Kidney (tissue), 13 donors: ENCODE measurements at regions not wholly inside any gene's neighbourhood (a gene's known extent, or its start where the extent isn't known, plus 50 kb on each side); places are given as distances from the start of the nearest gene placed in this dataset.

Experiments used
- DNase-seq, 5 donors: peaks; one replicate each; pipeline ENCODE4 v3.0.0-alpha.2; 2013 to 2020
- FAIRE-seq: peaks from 2 replicates; lab custom pipeline; 2012; peaks lifted over from hg19 to GRCh38; lab: Jason Lieb, UNC
- H3K27ac ChIP-seq, 2 donors: one replicate each; pipeline ENCODE4 v1.7.0; 2013; ENCODE audit warnings: low read depth in 2 of 2, low read length in 2 of 2, inconsistent platforms in 1 of 2
- H3K27me3 ChIP-seq: one replicate; pipeline ENCODE4 v1.7.1; 2013; ENCODE audit warnings: low read length, inconsistent platforms; ENCODE audit not compliant: control insufficient read depth, insufficient read depth
- H3K36me3 ChIP-seq, 3 donors: one replicate each; pipeline versions ENCODE4 v1.7.0 to v1.7.1; 2013; ENCODE audit warnings: low read length in 3 of 3, control low read depth in 1 of 3, inconsistent platforms in 1 of 3; ENCODE audit not compliant: insufficient read depth in 3 of 3, control insufficient read depth in 2 of 3
- H3K4me1 ChIP-seq, 3 donors: one replicate each; pipeline versions ENCODE4 v1.7.0 to v1.7.1; 2013; ENCODE audit warnings: low read length in 3 of 3, inconsistent platforms in 1 of 3, low read depth in 1 of 3; ENCODE audit not compliant: control insufficient read depth in 2 of 3, insufficient read depth in 2 of 3
- H3K4me3 ChIP-seq, 3 donors: one replicate each; pipeline versions ENCODE4 v1.7.0 to v1.8.1; 2013; ENCODE audit warnings: low read length in 3 of 3, control low read depth in 1 of 3, inconsistent platforms in 1 of 3
- H3K9ac ChIP-seq, 3 donors: one replicate each; pipeline versions ENCODE4 v1.7.0 to v1.7.1; 2013; ENCODE audit warnings: low read length in 3 of 3, control low read depth in 1 of 3, inconsistent platforms in 1 of 3
- H3K9me3 ChIP-seq, 3 donors: one replicate each; pipeline versions ENCODE4 v1.7.0 to v1.7.1; 2013; ENCODE audit warnings: low read length in 3 of 3, control low read depth in 1 of 3, inconsistent platforms in 1 of 3; ENCODE audit not compliant: control insufficient read depth in 2 of 3, insufficient read depth in 1 of 3
- CTCF ChIP-seq: IDR thresholded peaks from 3 replicates; pipeline ENCODE4 v1.5.1; 2012; ENCODE audit warnings: mild to moderate bottlenecking, moderate library complexity, borderline replicate concordance; ENCODE audit not compliant: insufficient read depth; ENCODE audit errors: extremely low read depth
- intact Hi-C: fragments of 100-400 bp; cut with DNase I; formaldehyde crosslinking; loops from one replicate; pipeline ENCODE4 v1.11.1; 2022
- donor health status: control.
- donor health status: control.
- donor health status: control.
- donor health status: control.
- donor health status: control.
- donor health status: DM: yes; HTN: yes; CAD: no.
- donor health status: Normal renal cell carcinoma (clear cell type).

DNA sequence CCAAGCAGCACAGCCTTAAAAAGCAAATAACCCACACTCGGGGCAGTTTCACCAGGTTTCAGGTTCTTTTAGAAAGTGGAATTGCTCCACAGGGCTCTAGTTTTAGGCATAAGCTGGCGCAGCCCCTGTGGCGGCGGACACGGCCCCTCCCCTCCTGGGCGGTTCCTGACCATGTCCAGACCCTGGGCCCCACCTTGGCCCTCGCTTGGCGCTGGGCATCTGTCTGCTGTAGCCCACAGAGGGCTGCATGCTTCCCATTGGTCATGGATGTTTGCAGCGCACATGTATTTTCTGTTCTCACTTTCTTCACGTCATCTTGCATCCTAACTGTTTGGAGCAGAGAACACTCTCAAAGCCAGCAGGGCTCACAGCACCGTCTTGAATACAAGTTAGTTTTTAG, 244.3 kb downstream of the BRD1 start:
- Histone ChIP-seq H3K4me3 (no peak overlapping the region), H3K27me3 (no peaks in the 10 kb centered on the region), H3K36me3 (no peaks in the 10 kb centered on the region), H3K4me1 (no peaks in the 10 kb centered on the region), H3K27ac (no peak overlapping the region), H3K9me3 (peaks cover 0 to 7% (median 6%) of the 10 kb centered on the region in 3 donors), H3K9ac (no peak overlapping the region)
- no peak for TF ChIP-seq CTCF
- FAIRE-seq = no peak
- peak in 2 of 5 donors; percentile 2 to 49 for DNase-seq
- intact Hi-C loops = no loop called here

- FAIRE-seq = no peak
Measured at GRCh38 chr22:49582678-49583077, 245.0 kb downstream of the BRD1 start.

DNA sequence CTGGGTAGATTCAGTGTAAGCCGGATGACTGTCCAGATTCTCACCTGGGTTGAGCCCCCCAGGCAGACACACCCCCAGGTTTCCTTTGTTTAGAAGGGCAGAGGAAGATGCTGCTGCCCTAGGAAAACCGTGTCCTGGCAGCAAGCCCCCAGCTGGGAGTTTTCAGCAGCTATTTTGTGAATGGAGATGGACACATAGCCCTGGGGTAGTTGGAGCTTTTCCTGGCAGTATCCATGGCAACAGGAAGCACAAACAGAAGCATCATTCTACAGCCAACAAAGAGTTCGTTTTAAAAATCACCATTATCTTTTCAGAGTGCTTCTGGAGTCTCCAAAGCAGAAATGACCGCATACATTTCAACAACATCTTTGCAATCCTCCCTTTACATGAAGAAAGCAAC, 245.5 kb downstream of the BRD1 start:
- no peaks in the 10 kb centered on the region for H3K4me1 ChIP-seq
- no peak for TF ChIP-seq CTCF
- H3K9ac ChIP-seq = no peak overlapping the region
- H3K27ac ChIP-seq = no peak overlapping the region
- FAIRE-seq (no peak), DNase-seq (no peak)
- no peak overlapping the region for H3K4me3 ChIP-seq
- no peaks in the 10 kb centered on the region for H3K27me3 ChIP-seq
- H3K36me3 ChIP-seq = no peaks in the 10 kb centered on the region
- peaks cover 0 to 7% (median 6%) of the 10 kb centered on the region in 3 donors for H3K9me3 ChIP-seq
- intact Hi-C loops = no loop called here

More at GRCh38 chr22:49582678-49583077, 245.0 kb downstream of the BRD1 start:
- Histone ChIP-seq H3K4me3 (no peak overlapping the region), H3K36me3 (no peaks in the 10 kb centered on the region), H3K4me1 (no peaks in the 10 kb centered on the region), H3K9ac (no peak overlapping the region), H3K27me3 (no peaks in the 10 kb centered on the region), H3K9me3 (peaks cover 0 to 7% (median 6%) of the 10 kb centered on the region in 3 donors), H3K27ac (no peak overlapping the region)
- intact Hi-C loops = no loop called here
- DNase-seq = peak in 1 of 5 donors; percentile 45
- no peak for TF ChIP-seq CTCF

GRCh38 chr22:49580024-49580423, 247.6 kb downstream of the BRD1 start:
- TF ChIP-seq CTCF = no peak
- FAIRE-seq = no peak
- H3K9me3 ChIP-seq = peaks cover 0 to 7% (median 6%) of the 10 kb centered on the region in 3 donors
- H3K27ac ChIP-seq = no peak overlapping the region
- no peak overlapping the region for H3K4me3 ChIP-seq
- no peak for DNase-seq
- H3K9ac ChIP-seq = no peak overlapping the region
- no peaks in the 10 kb centered on the region for H3K36me3 ChIP-seq
- H3K4me1 ChIP-seq = no peaks in the 10 kb centered on the region
- no peaks in the 10 kb centered on the region for H3K27me3 ChIP-seq
- intact Hi-C loops = no loop called here
